GM10266 (cell line): ENCODE measurements at regions not wholly inside any gene's neighbourhood (a gene's known extent, or its start where the extent isn't known, plus 50 kb on each side); places are given as distances from the start of the nearest gene placed in this dataset.

Experiments
- DNase-seq: peaks from one replicate; pipeline ENCODE4 v3.0.0; 2012; ENCODE audit errors: extremely low spot score
- TF ChIP-seq, protein P1 (sequence below): IDR thresholded peaks from 2 replicates; pipeline ENCODE4 v1.5.1; 2012; ENCODE audit warnings: mild to moderate bottlenecking, low read depth; ENCODE audit not compliant: control insufficient read depth, insufficient read depth; ENCODE audit errors: missing control alignments

GRCh38 chr2:128636802-128637147 is 318.1 kb upstream of the HS6ST1 start:
- no peak for DNase-seq
- TF ChIP-seq, protein P1, sequence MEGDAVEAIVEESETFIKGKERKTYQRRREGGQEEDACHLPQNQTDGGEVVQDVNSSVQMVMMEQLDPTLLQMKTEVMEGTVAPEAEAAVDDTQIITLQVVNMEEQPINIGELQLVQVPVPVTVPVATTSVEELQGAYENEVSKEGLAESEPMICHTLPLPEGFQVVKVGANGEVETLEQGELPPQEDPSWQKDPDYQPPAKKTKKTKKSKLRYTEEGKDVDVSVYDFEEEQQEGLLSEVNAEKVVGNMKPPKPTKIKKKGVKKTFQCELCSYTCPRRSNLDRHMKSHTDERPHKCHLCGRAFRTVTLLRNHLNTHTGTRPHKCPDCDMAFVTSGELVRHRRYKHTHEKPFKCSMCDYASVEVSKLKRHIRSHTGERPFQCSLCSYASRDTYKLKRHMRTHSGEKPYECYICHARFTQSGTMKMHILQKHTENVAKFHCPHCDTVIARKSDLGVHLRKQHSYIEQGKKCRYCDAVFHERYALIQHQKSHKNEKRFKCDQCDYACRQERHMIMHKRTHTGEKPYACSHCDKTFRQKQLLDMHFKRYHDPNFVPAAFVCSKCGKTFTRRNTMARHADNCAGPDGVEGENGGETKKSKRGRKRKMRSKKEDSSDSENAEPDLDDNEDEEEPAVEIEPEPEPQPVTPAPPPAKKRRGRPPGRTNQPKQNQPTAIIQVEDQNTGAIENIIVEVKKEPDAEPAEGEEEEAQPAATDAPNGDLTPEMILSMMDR: no peak

- DNase-seq: no peak
Observed at GRCh38 chr2:128637481-128638155, 318.9 kb upstream of the HS6ST1 start.

GRCh38 chr2:128638341-128639119 is 319.9 kb upstream of the HS6ST1 start:
- TF ChIP-seq, protein P1: no peak
- no peak for DNase-seq

More at GRCh38 chr2:128637481-128638155, 318.9 kb upstream of the HS6ST1 start:
- TF ChIP-seq, protein P1: no peak

DNA sequence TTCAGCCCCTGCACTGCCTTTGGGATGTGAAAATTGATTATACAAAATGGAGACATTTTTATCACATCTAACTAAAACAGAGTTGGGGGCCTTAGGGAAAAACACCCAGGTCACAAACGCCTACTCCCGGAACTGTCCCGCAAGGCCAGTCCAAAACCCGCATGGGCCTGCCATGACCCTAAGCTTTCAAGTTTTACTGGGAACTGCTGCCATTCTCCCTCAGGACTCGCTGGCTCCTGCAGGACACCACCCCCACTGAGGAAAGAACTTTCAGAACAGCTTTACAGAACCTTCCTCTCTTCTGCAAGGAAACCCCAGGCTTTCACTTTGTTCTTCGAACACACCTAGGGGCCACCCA is 320.4 kb upstream of the HS6ST1 start:
- TF ChIP-seq, protein P1: no peak
- DNase-seq: no peak

GRCh38 chr2:128639693-128640092 is 321.0 kb upstream of the HS6ST1 start:
- no peak for DNase-seq
- TF ChIP-seq, protein P1: no peak

DNA sequence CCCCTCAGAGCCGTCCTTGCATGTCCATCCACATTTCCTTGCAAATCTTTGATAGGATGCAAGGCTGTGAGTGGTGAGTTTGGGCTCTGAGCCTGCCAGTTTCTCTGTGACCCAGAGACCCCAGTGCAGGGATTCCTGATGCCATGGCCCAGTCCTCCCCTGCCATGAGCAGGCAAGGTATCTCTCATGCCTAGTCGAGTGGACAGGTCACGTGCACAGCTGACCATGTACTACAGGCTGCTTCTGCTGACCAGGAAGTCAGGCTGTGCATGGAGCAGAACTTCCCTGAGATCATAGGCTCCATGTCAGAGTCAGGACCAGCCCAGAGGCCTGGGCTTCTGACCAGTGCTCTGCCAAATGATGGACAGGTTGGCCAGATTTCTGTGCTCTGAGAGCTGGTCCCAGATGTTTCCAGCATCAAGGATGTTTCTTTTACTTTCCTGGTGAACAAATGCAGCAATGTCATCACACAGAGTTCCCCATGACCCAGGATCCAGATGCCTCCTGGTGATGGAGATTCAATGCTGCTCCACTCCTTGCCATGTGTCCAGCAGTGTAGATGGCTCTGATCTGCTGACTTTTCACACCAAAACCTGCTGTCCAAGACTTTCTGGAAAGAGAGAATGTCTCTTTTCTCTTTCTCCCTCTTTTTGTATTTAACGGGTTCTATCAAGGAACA is 321.6 kb upstream of the HS6ST1 start:
- TF ChIP-seq, protein P1: no peak
- DNase-seq: no peak
